GM18502 (cell line): ENCODE measurements at regions not wholly inside any gene's neighbourhood (a gene's known extent, or its start where the extent isn't known, plus 50 kb on each side); places are given as distances from the start of the nearest gene placed in this dataset.
"Not testable (repeated sequence)": the region's sequence is repeated elsewhere in the genome, so short reads cannot be mapped to it uniquely, and the experiment has no call there.

Source experiments
- ATAC-seq: cut with Tn5 transposase; IDR thresholded peaks from one replicate; pipeline ENCODE4 v1.9.1; 2021; ENCODE audit warnings: mild to moderate bottlenecking; ENCODE audit not compliant: unreplicated experiment, poor library complexity

- ATAC-seq, result no peak
Measured at GRCh38 chr3:99324636-99325203, 313.7 kb upstream of the COL8A1 start.

GRCh38 chr3:99323940-99324339 is 314.5 kb upstream of the COL8A1 start:
- ATAC-seq, result no peak

DNA sequence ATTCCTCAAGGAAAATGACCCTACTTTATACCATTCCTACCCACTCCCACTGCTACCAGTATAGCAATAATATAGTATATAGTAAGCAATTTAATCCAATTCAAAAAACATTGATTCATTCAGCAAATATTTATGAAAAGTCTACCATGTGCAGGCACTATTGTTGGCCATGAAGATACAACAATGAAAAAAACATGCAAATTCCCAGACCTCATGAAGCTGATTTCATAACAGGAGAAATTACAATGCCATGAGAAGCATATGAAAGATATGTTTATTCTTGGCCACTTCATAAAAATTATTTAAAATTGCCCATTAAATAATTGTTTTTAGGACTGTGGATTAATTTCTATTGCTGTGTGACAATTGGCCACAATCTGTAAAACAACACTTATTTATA is 315.8 kb upstream of the COL8A1 start:
- ATAC-seq, result no peak

- no peak for ATAC-seq
Measured at GRCh38 chr3:99321261-99321660, 317.1 kb upstream of the COL8A1 start.

- ATAC-seq, result no peak
Measured at GRCh38 chr3:99319961-99320360, 318.4 kb upstream of the COL8A1 start.

DNA sequence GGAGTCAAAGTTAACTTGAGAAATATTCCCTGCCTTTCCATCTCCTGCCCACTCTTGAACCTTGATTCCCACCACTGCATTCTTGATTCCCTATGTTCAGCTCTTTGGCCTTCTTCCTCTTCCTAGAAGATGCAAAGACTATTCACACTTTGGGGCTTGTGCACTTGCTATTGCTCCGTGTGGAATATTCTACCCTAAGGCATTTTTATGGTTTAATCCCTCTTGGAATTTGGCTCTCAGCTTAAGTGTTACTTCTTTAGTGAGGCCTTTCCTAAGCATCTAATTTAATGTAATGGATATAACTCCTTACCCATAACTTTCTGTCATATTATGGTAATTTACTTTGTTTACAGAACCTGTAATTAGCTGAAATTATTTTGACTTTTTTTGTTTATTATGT is 318.9 kb upstream of the COL8A1 start:
- ATAC-seq, result no peak

DNA sequence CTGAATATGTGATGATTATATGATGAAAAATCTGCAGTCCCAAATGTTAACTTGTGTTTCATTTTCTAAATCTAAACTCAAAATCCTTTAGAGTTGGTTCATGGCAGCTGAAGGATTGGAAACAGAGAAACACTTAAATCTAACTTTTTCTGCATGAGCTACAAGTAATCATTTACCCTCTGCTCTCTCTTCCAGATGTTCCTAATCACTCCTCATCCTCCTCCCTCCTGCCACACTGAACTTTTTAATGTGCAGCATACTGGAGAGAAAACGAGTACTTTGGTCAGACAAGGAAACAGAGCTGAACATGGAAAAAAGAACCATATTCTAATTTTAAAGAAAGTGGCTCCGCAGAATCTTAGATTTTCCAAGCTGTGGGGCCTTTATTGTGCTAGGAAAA is 321.2 kb upstream of the COL8A1 start:
- no peak for ATAC-seq

GRCh38 chr3:99315896-99316295 is 322.5 kb upstream of the COL8A1 start:
- ATAC-seq, result no peak

DNA sequence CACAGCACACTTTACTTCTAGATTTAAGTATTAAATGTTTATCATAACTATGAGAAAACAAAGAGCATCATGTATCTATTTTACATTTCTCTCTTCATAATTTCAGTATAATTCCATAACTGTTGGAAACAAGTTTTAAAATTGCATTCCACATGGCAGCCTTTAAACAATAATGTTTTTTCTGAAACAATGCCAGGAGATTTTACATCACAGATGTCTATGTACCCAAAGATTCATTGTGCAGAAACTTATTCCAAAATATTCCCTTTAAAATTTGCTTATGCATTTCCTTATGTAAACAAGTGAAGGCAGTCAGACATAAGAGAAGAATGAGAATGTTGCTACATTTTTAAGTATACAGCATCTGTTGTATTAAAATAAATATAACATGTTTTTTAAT is 324.9 kb upstream of the COL8A1 start:
- ATAC-seq, result no peak

DNA sequence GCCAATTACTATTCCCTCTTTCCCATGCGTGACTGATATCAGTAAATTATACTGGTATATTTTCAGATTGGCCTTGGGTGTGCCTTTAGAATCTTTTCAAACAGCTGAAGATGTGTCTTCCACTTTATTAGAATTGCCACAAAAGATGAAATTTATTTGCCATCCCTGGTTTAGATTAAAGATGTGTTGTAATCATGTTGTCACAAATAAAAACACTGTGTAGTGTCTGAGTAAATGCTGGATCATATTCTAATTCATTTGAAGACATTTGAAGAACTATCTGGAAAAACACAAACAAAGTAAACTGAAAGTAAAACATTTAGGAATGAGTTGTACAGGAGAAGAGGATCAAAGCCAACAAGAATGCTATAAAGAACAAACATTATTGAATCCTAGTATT is 339.7 kb upstream of the COL8A1 start:
- ATAC-seq, result no peak

- no peak for ATAC-seq
Measured at GRCh38 chr3:99295836-99296235, 342.6 kb upstream of the COL8A1 start.

- not testable (repeated sequence) for ATAC-seq
Measured at GRCh38 chr3:99294092-99294491, 344.3 kb upstream of the COL8A1 start.

GRCh38 chr3:99287876-99288275 is 350.5 kb upstream of the COL8A1 start:
- ATAC-seq, result no peak

GRCh38 chr3:99286266-99286845 is 352.0 kb upstream of the COL8A1 start:
- no peak for ATAC-seq

- ATAC-seq, result no peak
Measured at GRCh38 chr3:99269606-99270351, 368.3 kb upstream of the DCBLD2 start.

DNA sequence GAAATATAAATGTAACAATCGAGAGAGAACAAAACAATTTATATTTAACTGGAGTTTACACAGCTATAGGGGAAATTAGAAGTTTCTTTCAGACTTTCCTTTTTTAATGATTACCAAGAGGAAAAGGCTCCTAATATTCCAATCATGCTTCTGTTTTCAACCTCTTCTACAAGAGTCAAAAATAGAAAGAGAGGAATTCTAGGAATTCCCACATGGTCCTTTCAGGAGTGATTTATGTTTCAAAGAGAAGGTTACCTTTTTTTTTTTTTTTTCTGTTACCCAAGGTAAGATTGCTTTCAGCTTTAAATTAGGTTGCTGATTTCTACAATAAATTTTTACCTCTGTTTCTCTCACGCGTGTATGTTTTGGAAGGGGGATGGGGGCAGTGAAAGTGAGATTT is 355.3 kb upstream of the DCBLD2 start:
- no peak for ATAC-seq

GRCh38 chr3:99253963-99254355 is 352.5 kb upstream of the DCBLD2 start:
- ATAC-seq, result no peak

- no peak for ATAC-seq
Measured at GRCh38 chr3:99250821-99251355, 349.4 kb upstream of the DCBLD2 start.

- no peak for ATAC-seq
Measured at GRCh38 chr3:99250272-99250671, 348.8 kb upstream of the DCBLD2 start.

GRCh38 chr3:99249627-99250026 is 348.1 kb upstream of the DCBLD2 start:
- no peak for ATAC-seq

DNA sequence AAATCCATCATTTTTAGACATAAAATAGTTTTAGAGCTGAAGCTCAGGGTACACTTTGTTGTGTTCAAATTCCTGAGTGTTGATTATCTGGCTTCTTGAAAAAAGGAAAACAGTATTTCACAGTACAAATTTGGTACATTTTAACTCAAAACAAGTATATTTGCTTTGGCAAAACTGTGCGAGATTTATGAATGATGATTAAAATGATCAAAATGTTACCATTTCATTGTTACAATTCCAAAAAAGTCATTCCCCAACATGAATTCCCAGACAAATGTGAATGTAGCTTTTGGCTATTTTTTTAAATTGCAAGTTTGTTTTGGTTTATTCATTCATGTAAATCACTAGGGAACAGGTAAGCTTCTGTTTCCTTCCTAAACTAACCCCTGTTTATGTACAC is 347.4 kb upstream of the DCBLD2 start:
- ATAC-seq, result no peak

DNA sequence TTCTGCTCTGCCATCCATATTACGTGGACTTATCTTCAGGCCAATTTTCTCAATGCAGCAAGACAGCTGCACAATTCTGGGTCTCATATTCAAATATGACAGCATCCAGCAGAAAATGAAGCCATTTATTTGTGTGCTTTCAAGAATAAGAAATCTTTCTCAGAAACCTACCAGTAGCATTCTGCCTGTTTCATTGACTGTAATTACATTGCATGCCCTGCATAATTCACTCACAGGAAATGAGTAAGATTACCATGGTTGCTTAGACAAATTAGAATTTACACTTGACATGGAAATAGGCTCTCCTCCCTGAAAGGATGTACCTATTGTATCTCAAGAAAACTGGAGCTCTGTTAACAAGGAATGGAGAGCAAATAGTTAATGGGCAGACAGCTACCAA is 346.6 kb upstream of the DCBLD2 start:
- ATAC-seq, result no peak
